NCI-H345 (cell line): ENCODE measurements at regions not wholly inside any gene's neighbourhood (a gene's known extent, or its start where the extent isn't known, plus 50 kb on each side); places are given as distances from the start of the nearest gene placed in this dataset.
"Not testable (repeated sequence)": the region's sequence is repeated elsewhere in the genome, so short reads cannot be mapped to it uniquely, and the experiment has no call there.

Experiments used
- DNase-seq: peaks from one replicate; lab custom pipeline; 2025; lab: John Stamatoyannopoulos, UW

GRCh38 chr5:158514986-158515359 is 584.7 kb downstream of the EBF1 start:
- no peak for DNase-seq

GRCh38 chr5:158514319-158514985 is 585.3 kb downstream of the EBF1 start:
- no peak for DNase-seq

- DNase-seq, result no peak
Observed at GRCh38 chr5:158513490-158514318, 586.0 kb downstream of the EBF1 start.

DNA sequence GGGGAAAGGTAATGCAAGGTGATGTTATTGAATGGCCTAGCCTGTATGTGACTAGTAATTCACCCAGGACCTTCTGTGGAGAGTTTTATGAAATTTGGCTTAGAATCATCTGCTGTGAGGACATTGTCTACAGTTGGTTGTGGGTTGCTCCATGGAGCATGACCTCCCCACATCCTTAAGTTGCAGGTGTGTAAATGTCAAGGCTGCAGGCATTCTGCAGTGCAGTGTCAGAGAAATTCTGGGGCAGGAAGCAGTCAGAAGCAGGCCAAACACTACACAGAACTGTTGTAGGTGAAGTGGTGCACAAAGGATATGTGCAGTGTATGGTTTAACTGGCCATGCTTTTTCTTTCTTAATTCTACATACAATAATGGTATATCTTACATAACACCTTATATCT is 588.3 kb downstream of the EBF1 start:
- DNase-seq, result no peak

- no peak for DNase-seq
Observed at GRCh38 chr5:158510479-158510878, 589.2 kb downstream of the EBF1 start.

GRCh38 chr5:158506648-158507047 is 593.1 kb downstream of the EBF1 start:
- no peak for DNase-seq

DNA sequence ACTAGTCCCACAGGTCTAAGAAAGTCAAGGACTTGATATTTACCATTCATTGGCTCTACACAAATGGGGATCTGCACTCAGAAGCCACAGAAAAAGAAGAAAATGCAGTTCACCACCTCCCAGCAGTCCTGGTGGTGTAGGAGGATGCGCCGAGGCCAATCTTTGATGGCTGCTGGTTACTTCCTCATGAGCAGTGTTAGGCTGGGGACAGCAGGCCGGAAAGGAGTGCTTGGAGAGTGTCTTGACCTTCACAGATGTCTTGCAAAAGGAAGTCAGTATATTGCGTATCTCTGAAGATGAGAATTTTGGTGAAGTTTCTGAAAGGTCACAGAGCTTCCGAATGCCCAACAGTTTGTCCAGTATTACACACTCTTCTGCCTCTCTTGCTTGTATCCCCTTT is 597.0 kb downstream of the EBF1 start:
- DNase-seq, result no peak

DNA sequence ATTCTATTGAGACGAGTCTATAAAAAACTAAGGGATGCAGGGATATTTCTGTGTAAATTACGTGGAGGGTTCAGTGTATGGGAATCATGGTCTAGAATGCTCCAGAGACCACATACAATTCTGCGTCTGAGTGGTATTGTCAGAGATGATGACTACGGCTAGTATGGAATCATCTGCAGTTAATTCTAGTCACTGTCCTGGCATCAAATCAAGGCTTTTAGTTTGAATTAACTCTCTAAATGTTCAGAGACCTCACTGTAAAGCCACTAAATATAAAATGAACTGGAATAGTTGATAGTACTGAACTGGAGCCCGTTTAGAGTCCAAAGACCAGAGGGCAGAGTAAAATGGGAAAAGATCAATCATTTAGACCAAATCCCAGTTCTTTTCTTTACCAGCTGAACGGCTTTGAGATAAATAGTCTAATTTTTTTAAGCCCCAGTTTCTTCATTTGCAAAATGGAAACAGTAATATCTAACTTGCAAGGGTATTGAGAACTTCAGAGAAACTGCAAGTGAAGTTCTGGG is 599.8 kb downstream of the EBF1 start:
- no peak for DNase-seq

- DNase-seq, result no peak
Observed at GRCh38 chr5:158499075-158499891, 600.4 kb downstream of the EBF1 start.

- no peak for DNase-seq
Observed at GRCh38 chr5:158496624-158497023, 603.1 kb downstream of the EBF1 start.

GRCh38 chr5:158494541-158494940 is 605.2 kb downstream of the EBF1 start:
- no peak for DNase-seq

DNA sequence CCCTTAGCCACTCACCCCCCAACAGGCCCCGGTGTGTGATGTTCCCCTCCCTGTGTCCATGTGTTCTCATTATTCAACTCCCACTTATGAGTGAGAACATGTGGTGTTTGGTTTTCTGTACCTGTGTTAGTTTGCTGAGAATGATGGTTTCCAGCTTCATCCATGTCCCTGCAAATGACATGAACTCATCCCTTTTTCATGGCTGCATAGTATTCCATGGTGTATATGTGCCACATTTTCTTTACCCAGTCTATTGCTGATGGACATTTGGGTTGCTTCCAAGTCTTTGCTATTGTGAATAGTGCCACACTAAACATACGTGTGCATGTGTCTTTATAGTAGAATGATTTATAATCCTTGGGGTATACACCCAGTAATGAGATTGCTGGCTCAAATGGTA is 605.7 kb downstream of the EBF1 start:
- not testable (repeated sequence) for DNase-seq

DNA sequence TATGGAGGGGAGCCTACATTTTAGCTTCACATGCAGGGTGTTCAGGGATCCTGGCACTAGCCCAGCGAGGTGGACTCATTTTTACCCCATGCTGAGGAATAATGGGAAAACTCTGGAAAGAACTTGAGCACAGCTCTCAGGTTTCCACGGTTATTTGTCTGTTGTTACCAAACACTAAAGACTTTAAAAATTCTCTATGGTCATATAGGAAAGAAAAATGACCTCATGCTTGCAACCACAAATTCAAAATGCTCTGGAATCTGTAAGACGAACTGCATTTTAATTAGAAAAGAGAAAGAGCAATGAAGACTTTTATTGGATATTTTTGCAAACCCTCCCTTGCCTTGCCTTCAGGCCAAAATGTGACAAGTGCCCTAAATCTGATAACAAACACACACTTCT is 606.9 kb downstream of the EBF1 start:
- DNase-seq, result no peak

GRCh38 chr5:158492136-158492535 is 607.6 kb downstream of the EBF1 start:
- DNase-seq, result no peak

DNA sequence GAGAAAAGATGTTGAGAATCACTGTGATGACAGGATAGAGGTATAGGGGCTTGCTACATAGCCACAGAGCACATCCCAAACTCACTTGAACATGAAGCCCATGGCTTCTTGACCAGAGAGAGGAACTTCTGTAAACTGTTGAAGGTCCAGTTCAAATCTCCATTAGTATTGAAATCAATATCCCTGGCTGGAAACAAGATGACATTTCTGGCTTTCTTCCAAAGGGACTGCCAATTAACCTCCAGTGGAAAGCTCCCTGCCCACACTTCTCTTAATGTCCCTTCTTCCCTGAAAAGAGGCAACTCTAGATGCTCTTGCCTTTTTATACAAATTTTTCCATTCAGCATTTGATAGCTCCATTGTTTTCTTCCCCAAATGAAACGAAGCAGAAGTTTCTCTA is 612.1 kb downstream of the EBF1 start:
- DNase-seq, result no peak

GRCh38 chr5:158487156-158487555 is 612.6 kb downstream of the EBF1 start:
- DNase-seq, result no peak

- DNase-seq, result no peak
Observed at GRCh38 chr5:158486566-158486965, 613.1 kb downstream of the EBF1 start.

- DNase-seq, result no peak
Observed at GRCh38 chr5:158485604-158486081, 614.1 kb downstream of the EBF1 start.

GRCh38 chr5:158485047-158485446 is 614.7 kb downstream of the EBF1 start:
- DNase-seq, result no peak

GRCh38 chr5:158484150-158484549 is 615.6 kb downstream of the EBF1 start:
- DNase-seq, result no peak

DNA sequence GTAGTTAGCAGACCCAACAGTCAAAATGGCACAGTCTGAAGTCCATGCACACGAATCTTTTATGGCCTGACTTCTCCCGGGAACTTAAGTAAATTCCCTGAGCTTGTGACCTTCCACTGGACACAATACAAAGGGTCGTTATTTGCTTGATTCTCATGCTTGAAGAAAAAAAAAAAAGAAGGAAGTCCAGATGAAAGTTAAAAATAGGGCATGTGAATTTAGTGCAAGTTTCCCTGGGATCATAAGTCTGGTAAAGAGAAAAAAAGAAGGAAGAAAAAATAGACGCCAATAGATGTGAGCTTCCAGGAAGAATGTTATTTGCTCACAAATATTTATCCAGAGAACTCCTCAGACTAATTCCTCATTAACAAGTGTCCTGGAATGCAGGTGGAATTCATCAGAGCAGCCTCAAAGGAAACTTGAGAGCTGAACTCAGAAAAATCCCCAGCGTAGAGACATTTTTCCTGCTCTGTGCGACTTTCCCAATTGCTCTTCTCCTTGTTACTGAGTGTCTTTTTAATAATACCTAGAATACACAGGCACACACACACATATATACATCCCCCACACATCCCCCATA is 616.3 kb downstream of the EBF1 start:
- no peak for DNase-seq

- DNase-seq, result no peak
Observed at GRCh38 chr5:158482125-158482524, 617.6 kb downstream of the EBF1 start.
